ENCODE measurements at regions not wholly inside any gene's neighbourhood (a gene's known extent, or its start where the extent isn't known, plus 50 kb on each side); places are given as distances from the start of the nearest gene placed in this dataset.

DNA sequence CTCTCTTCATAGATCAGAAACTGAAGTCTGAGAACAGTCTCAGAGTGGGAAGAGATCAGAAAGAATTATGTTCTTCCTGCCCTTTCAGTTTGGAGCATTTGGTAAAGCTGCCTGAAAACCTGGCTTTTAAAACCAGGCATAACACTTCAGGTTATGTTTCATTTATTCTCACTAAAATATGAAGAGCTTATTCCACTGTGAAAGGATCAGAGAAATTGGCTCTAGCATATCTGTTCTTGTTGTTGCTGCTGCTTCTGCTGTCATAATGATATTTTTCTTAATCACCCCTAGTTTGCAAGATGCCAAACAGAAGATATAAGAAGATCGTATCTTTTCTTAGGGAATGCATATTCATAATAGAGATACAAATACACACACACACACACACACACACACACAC, 476.9 kb downstream of the XIRP2 start:
- ATAC-seq: no peak
- TF ChIP-seq SNAI2 (CRISPR knock-in tag; IDR thresholded peaks at IDR 0.05) (no peak), ARNTL (CRISPR knock-in tag; IDR thresholded peaks at IDR 0.05; ENCODE audit: borderline replicate concordance, low read depth) (no peak), BACH2 (CRISPR knock-in tag; IDR thresholded peaks at IDR 0.05; ENCODE audit: borderline replicate concordance) (no peak), ISL1 (CRISPR knock-in tag; IDR thresholded peaks at IDR 0.05) (no peak), ZC3H10 (CRISPR knock-in tag; IDR thresholded peaks at IDR 0.05) (no peak), CSDC2 (CRISPR knock-in tag; IDR thresholded peaks at IDR 0.05) (no peak)
- TF ChIP-seq, protein P1, sequence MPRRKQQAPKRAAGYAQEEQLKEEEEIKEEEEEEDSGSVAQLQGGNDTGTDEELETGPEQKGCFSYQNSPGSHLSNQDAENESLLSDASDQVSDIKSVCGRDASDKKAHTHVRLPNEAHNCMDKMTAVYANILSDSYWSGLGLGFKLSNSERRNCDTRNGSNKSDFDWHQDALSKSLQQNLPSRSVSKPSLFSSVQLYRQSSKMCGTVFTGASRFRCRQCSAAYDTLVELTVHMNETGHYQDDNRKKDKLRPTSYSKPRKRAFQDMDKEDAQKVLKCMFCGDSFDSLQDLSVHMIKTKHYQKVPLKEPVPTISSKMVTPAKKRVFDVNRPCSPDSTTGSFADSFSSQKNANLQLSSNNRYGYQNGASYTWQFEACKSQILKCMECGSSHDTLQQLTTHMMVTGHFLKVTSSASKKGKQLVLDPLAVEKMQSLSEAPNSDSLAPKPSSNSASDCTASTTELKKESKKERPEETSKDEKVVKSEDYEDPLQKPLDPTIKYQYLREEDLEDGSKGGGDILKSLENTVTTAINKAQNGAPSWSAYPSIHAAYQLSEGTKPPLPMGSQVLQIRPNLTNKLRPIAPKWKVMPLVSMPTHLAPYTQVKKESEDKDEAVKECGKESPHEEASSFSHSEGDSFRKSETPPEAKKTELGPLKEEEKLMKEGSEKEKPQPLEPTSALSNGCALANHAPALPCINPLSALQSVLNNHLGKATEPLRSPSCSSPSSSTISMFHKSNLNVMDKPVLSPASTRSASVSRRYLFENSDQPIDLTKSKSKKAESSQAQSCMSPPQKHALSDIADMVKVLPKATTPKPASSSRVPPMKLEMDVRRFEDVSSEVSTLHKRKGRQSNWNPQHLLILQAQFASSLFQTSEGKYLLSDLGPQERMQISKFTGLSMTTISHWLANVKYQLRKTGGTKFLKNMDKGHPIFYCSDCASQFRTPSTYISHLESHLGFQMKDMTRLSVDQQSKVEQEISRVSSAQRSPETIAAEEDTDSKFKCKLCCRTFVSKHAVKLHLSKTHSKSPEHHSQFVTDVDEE (CRISPR knock-in tag; IDR thresholded peaks at IDR 0.05): no peak

DNA sequence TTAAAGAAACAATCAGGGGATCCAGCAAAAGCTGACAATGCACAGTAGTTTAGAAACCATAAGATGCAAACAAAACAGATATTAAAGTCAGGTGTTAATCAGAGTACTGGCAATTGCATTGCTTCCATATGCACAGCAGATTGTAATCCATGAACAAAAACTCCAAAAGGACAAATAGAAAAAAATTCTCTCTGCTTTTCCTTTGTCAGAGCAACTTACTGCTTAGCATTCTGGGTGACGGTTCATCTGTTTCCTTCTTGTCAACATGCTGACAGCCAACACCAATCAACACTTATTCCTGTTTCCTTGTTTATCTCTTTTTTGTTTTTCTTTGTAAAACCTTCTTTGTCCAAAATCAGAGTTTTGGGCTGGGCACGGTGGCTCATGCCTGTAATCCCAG, 473.1 kb downstream of the XIRP2 start:
- no peak for ATAC-seq
- TF ChIP-seq, protein P2, sequence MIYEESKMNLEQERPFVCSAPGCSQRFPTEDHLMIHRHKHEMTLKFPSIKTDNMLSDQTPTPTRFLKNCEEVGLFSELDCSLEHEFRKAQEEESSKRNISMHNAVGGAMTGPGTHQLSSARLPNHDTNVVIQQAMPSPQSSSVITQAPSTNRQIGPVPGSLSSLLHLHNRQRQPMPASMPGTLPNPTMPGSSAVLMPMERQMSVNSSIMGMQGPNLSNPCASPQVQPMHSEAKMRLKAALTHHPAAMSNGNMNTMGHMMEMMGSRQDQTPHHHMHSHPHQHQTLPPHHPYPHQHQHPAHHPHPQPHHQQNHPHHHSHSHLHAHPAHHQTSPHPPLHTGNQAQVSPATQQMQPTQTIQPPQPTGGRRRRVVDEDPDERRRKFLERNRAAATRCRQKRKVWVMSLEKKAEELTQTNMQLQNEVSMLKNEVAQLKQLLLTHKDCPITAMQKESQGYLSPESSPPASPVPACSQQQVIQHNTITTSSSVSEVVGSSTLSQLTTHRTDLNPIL (CRISPR knock-in tag; IDR thresholded peaks at IDR 0.05; ENCODE audit: low read depth): no peak
- TF ChIP-seq, protein P3, sequence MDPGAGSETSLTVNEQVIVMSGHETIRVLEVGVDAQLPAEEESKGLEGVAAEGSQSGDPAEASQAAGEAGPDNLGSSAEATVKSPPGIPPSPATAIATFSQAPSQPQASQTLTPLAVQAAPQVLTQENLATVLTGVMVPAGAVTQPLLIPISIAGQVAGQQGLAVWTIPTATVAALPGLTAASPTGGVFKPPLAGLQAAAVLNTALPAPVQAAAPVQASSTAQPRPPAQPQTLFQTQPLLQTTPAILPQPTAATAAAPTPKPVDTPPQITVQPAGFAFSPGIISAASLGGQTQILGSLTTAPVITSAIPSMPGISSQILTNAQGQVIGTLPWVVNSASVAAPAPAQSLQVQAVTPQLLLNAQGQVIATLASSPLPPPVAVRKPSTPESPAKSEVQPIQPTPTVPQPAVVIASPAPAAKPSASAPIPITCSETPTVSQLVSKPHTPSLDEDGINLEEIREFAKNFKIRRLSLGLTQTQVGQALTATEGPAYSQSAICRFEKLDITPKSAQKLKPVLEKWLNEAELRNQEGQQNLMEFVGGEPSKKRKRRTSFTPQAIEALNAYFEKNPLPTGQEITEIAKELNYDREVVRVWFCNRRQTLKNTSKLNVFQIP (CRISPR knock-in tag; IDR thresholded peaks at IDR 0.05; ENCODE audit: borderline replicate concordance, low read depth): no peak
- no peak for TF ChIP-seq ZNF8 (CRISPR knock-in tag; IDR thresholded peaks at IDR 0.05)
- TF ChIP-seq RARB (CRISPR knock-in tag; IDR thresholded peaks at IDR 0.05): no peak
- no peak for TF ChIP-seq CSDC2 (CRISPR knock-in tag; IDR thresholded peaks at IDR 0.05)
- TF ChIP-seq TOX (CRISPR knock-in tag; IDR thresholded peaks at IDR 0.05; ENCODE audit: borderline replicate concordance): no peak
- no peak for TF ChIP-seq ZFP3 (CRISPR knock-in tag; IDR thresholded peaks at IDR 0.05)
- no peak for TF ChIP-seq TCF4 (CRISPR knock-in tag; IDR thresholded peaks at IDR 0.05; ENCODE audit: borderline replicate concordance)
- TF ChIP-seq ZNF565 (CRISPR knock-in tag; conservative IDR thresholded peaks at IDR 0.05; ENCODE audit: low read depth): no peak
- no peak for TF ChIP-seq OSR1 (CRISPR knock-in tag; IDR thresholded peaks at IDR 0.05)
- TF ChIP-seq, protein P4, sequence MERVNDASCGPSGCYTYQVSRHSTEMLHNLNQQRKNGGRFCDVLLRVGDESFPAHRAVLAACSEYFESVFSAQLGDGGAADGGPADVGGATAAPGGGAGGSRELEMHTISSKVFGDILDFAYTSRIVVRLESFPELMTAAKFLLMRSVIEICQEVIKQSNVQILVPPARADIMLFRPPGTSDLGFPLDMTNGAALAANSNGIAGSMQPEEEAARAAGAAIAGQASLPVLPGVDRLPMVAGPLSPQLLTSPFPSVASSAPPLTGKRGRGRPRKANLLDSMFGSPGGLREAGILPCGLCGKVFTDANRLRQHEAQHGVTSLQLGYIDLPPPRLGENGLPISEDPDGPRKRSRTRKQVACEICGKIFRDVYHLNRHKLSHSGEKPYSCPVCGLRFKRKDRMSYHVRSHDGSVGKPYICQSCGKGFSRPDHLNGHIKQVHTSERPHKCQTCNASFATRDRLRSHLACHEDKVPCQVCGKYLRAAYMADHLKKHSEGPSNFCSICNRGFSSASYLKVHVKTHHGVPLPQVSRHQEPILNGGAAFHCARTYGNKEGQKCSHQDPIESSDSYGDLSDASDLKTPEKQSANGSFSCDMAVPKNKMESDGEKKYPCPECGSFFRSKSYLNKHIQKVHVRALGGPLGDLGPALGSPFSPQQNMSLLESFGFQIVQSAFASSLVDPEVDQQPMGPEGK (CRISPR knock-in tag; IDR thresholded peaks at IDR 0.05; ENCODE audit: borderline replicate concordance): no peak
- no peak for TF ChIP-seq GLIS3 (CRISPR knock-in tag; IDR thresholded peaks at IDR 0.05)
- TF ChIP-seq ZC3H10 (CRISPR knock-in tag; IDR thresholded peaks at IDR 0.05): no peak
- no peak for TF ChIP-seq ISL1 (CRISPR knock-in tag; IDR thresholded peaks at IDR 0.05)
- no peak for TF ChIP-seq ZFP30 (CRISPR knock-in tag; IDR thresholded peaks at IDR 0.05)
- no peak for TF ChIP-seq ESRRG (CRISPR knock-in tag; IDR thresholded peaks at IDR 0.05)
- TF ChIP-seq ARNTL (CRISPR knock-in tag; IDR thresholded peaks at IDR 0.05; ENCODE audit: borderline replicate concordance, low read depth): no peak

DNA sequence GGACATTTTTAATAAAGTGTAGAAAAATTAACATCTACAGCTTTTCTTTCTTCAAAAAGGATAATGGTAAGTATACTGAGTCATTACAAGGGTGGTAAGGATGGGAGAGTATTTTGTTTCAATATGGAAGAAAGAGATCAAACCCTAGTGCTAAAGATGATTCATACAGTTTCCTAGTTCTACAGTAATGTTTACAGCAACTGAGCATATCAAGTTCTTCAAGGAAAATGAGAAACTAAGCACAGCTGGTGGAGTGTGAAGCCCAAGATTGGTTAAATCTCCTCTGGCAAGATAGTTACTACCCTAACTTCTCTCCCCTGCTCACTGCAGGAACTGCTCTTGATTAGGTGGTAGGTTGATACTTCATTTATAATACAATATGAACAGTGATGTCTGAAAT, 467.5 kb downstream of the XIRP2 start:
- no peak for ATAC-seq
- TF ChIP-seq, protein P3 (CRISPR knock-in tag; IDR thresholded peaks at IDR 0.05; ENCODE audit: borderline replicate concordance, low read depth): no peak
- TF ChIP-seq, protein P4 (CRISPR knock-in tag; IDR thresholded peaks at IDR 0.05; ENCODE audit: borderline replicate concordance): no peak
- TF ChIP-seq ISL1 (CRISPR knock-in tag; IDR thresholded peaks at IDR 0.05) (no peak), ZFP3 (CRISPR knock-in tag; IDR thresholded peaks at IDR 0.05) (no peak), ZNF565 (CRISPR knock-in tag; conservative IDR thresholded peaks at IDR 0.05; ENCODE audit: low read depth) (no peak), SNAI2 (CRISPR knock-in tag; IDR thresholded peaks at IDR 0.05) (no peak), TCF4 (CRISPR knock-in tag; IDR thresholded peaks at IDR 0.05; ENCODE audit: borderline replicate concordance) (no peak), ZC3H10 (CRISPR knock-in tag; IDR thresholded peaks at IDR 0.05) (no peak), ESRRG (CRISPR knock-in tag; IDR thresholded peaks at IDR 0.05) (no peak), GLIS3 (CRISPR knock-in tag; IDR thresholded peaks at IDR 0.05) (no peak), PPARA (CRISPR knock-in tag; IDR thresholded peaks at IDR 0.05; ENCODE audit: borderline replicate concordance) (no peak), ZFP30 (CRISPR knock-in tag; IDR thresholded peaks at IDR 0.05) (no peak), CSDC2 (CRISPR knock-in tag; IDR thresholded peaks at IDR 0.05) (no peak), RARB (CRISPR knock-in tag; IDR thresholded peaks at IDR 0.05) (no peak), ZNF70 (CRISPR knock-in tag; IDR thresholded peaks at IDR 0.05) (no peak)
- TF ChIP-seq, protein P5, sequence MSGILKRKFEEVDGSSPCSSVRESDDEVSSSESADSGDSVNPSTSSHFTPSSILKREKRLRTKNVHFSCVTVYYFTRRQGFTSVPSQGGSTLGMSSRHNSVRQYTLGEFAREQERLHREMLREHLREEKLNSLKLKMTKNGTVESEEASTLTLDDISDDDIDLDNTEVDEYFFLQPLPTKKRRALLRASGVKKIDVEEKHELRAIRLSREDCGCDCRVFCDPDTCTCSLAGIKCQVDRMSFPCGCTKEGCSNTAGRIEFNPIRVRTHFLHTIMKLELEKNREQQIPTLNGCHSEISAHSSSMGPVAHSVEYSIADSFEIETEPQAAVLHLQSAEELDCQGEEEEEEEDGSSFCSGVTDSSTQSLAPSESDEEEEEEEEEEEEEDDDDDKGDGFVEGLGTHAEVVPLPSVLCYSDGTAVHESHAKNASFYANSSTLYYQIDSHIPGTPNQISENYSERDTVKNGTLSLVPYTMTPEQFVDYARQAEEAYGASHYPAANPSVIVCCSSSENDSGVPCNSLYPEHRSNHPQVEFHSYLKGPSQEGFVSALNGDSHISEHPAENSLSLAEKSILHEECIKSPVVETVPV (CRISPR knock-in tag; IDR thresholded peaks at IDR 0.05): no peak

Measured in SK-N-SH treated with all-trans-retinoic acid at 6 μM for 48 hours (cell line).